GM19035 (cell line): ENCODE measurements at regions not wholly inside any gene's neighbourhood (a gene's known extent, or its start where the extent isn't known, plus 50 kb on each side); places are given as distances from the start of the nearest gene placed in this dataset.
"Not testable (repeated sequence)": the region's sequence is repeated elsewhere in the genome, so short reads cannot be mapped to it uniquely, and the experiment has no call there.

Experiments
- ATAC-seq: cut with Tn5 transposase; IDR thresholded peaks from one replicate; pipeline ENCODE4 v1.9.1; 2021; ENCODE audit not compliant: unreplicated experiment

DNA sequence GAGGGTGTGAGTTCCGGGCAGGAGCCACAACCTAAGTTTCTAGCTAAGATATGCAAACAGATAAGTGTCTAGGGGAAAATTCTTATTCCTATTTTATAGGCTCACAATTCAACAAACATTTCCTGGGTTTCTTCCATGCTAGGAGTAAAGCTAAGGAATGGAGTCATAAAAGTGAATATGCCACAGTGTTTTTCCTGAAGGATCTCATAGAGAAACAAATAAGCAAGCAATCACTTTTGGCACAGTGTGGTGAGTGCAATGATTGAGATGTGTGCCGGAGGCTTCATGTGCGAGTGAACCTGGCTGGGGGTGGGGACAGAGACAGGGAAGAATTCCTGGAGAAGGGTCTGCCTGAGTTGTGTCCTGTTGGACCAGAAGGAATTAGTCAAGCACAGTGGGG lies 147.4 kb downstream of the TENT5C start:
- ATAC-seq = no peak

DNA sequence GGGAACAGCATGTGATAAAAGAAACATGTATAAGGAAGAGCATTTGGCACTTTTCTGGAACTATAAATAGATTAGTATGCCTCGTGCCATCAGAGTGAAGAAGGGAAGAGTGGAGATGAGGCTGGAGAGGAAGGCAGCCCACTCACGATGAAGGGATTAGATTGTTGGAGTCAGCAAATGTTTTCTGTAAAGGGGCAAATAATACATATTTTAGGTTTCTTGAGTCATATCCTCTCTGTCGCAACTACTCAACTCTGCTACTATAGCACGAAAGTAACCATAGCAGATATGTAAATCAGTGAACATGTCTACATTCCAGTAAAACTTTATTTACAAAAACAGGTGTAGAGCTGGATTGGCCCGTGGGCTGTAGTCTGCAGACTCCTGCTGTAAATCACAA lies 147.8 kb downstream of the TENT5C start:
- ATAC-seq = no peak

DNA sequence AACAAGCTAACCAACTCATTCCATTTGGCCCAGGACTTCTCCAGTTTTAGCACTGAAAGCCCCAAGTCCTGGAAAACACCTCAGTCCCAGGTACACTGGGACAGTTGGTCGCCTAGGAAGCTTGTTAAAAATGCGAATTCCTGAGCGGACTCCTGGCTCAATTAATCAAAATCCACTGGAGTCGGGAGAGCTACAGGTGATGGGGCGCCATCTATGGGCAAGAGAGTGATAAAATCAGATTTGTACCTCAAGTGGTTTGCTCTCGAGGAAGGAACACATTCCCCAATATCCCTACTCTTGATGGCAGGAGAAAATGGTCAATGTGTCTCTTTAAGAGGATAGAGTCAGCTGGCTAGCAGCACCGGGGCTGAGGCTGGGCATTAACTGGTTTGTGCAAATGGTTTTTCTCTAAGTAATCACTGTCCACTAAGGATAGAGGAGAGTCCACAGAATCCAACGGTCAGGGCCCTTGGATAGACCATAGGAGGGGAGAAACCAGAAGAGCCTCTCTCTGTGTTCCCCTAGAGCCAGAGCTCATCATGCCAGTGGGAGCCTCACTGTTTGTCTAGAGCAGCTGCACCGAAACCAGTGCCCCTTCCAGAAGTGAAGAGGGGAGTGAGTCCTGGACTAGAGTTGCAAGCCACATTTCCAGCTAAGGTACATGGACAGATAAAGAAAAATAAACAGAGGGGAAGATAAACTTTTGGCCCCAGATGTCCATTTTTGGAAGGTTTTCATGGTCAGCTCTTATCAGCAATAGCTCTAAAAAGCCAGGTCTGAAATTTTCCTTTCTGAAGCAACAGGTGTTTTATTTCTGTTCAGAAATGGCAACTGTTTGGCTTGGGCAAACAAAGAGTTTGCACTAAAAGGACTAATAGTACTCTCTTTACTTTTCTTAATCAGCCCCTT lies 148.5 kb downstream of the TENT5C start:
- no peak for ATAC-seq

DNA sequence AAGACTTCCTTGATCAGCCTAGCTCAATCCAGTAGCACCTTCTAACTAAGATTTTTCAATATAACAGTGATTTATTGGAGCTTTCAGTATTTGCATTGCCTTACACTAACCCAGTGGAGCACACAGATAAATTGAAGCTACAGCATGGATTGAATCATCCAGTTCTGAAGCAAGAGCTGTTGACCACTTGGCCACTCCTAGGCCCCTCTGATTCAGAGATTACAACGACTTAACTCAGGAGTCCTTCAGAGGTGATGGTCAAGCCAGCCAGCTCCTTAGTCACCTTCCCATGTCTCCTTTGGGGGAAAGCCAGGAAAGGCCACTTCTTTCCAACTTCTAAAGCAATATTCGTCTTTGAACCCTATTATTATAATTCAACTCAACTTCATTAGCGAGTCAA lies 151.8 kb downstream of the TENT5C start:
- no peak for ATAC-seq

DNA sequence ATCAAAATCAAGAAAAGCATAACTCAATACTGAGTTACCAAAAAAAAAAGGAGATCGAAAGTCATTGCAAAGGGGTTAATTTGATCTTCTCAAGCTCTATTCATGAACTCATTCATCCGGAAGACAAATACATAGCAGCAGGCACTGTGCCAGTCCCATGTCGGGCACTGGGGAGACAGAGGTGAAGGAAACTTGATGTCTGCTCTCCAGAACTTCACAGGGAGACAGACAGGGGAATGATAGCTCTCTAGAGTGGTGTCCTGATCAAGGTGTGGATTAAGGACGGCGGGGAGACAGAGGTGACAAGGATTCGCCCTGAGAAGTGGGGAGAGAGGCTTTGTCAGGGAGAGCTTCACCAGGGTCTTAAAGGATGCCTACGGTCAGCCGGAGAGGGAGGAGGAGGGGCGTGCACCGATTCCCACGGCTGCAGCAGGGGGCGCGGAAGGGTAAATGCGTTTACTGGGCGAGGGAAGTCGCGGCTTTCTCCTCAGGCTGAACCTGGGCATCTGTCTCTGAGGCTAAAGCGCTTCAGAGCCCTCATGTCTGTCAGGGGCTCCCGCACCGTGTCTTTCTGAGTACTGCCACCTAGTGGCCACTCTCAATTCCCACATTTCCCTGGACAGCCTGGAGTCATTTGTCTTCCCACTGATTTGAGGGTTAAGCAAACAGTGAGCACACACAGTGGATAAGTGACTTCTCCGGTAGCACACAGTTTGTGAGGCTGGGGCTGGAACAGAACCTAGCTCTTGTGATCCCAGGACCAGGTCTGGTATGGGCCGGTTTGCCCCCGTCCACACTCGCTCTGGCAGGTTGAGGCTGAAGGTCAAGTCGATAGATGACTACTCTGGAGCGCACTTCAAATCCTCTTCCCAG lies 152.8 kb downstream of the TENT5C start:
- peak; percentile 70 for ATAC-seq

DNA sequence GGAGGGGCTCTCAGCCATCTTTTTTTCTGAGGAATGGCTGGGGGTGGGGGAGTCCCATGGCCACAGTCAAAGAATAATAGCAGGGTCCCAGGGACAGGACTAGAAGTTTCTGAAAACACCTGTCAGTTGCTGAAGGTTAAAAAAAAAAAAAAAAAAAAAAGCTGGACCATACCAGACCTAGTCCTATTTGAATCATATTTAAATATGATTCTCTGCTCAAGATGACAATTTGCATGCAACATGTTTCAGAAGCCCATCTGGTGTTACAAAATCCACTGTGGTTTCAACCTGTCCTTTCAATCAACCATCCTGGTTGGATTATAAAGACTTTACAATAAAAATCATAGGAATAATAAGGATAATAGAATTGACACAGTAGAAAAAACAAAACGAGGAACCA lies 153.7 kb downstream of the TENT5C start:
- no peak for ATAC-seq

DNA sequence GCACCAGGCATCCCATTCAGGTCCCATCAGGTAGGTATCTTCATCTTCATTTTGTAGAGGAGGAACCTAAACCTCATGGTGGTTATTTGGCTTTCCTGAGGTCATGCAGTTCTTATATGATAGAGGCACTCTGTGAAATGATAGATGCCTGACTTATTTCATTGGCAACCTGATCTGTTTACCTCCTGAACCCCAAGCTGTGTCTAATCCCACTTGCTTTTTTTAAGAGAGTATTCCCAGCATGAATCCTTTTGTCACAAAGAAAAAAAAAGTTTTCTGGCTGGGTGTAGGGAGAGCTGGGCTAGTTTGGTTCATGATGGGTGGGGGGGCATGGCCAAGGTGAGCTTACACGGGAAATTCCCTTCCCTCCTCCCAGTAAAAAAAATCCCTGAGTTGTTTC lies 154.2 kb downstream of the TENT5C start:
- ATAC-seq = no peak

DNA sequence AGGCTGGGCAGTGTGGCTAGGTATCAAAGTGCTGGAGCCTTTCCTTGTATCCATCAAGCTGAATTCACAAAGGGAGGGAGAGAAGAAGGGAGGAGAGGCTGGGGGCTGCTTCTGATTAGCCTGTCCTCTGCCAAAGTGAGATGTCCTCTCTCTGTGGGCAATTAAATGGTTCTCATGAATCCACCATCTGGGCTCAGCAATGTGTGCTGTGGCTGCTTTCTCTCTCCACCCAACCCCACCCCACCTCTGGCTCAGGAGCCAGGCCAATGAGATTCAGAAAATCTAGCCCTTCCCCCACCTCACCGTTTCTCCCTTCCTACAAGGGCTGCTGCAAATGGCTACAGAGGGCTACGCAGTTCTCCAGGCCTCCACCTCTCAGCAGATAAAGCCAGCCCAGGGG lies 154.6 kb downstream of the TENT5C start:
- no peak for ATAC-seq

DNA sequence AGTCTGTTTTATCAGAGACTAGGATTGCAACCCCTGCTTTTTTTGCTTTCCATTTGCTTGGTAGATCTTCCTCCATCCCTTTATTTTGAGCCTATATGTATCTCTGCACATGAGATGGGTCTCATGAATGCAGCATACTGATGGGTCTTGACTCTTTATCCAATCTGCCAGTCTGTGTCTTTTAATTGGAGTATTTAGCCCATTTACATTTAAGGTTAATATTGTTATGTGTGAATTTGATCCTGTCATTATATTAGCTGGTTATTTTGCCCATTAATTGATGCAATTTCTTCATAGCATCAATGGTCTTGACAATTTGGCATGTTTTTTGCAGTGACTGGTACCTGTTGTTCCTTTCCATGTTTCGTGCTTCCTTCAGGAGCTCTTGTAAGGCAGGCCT lies 161.7 kb downstream of the GDAP2 start:
- not testable (repeated sequence) for ATAC-seq

DNA sequence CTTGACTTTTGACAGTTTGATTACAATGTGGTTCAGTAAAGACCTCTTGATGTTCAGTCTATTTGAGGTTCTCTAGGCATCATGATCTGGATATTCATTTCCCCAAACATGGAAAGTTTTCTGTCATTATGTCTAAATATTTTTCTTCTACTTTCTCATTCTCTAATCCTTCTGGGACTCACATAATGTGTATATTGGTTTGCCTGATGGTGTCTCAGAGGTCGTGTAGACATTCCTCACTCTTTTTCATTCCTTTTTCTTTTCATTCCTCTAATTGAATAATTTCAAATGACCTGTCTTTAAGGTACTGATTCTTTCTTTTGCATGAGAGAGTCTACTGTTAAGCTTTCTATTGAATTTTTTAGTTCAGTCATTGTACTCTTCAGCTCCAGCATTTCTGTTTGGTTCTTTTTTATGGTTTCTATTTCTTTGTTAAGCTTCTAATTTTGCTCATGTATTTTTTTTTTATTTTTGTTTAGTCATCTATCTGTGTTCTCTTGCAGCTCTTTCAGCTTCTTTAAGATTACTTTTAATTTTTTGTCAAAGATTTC lies 158.4 kb downstream of the GDAP2 start:
- no peak for ATAC-seq

DNA sequence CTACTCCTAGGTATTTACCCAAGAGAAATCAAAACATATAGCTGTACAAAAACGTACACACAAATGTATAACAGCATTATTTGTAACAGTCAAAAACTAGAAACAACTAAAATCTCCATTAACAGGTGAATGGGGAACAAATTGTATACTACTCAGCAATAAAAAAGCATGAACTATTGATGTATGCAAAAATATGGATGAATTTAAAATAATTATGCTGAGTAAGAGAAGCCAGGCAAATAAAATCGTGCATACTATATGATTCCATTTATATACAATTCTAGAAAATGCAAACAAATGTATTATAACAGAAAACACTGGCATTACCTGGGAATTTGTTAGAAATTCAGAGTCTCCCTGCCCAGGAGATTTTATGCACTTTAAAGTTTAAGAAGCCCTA lies 150.1 kb downstream of the GDAP2 start:
- ATAC-seq = no peak

DNA sequence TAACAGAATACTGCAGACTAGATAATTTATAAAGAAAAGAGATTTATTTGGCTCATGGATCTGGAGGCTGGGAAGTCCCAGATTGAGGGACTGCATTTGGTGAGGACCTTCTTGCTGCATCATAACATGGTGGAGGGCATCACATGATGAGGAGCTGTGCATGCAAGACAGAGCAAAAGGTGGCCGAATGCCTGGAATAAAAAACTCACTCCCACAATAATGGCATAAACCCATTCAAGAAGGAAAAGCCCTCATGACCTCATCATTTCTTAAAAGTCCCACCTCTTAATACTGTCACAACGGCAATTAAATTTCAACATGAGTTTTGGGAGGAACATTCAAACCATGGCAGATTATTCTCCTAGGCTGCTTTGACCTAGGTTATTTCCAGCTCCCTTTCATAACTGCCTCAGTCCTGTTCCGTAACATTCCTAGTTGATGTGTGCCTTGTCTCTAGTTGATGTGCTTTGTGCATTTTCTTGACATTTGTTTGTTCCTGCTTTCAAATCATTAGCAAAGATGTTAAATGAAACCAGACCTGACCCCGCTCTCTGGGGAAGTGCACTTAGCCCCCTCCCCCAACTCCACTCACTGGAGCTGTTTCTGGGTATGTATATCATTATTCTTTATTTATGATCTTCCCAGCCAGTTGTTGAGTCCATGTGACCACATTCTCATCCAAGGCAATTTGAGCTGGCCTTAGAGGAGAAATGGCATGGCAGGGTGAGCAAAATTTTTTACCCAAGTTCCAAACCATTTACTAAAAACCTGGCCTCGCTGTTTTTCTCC lies 148.5 kb downstream of the GDAP2 start:
- ATAC-seq = no peak

DNA sequence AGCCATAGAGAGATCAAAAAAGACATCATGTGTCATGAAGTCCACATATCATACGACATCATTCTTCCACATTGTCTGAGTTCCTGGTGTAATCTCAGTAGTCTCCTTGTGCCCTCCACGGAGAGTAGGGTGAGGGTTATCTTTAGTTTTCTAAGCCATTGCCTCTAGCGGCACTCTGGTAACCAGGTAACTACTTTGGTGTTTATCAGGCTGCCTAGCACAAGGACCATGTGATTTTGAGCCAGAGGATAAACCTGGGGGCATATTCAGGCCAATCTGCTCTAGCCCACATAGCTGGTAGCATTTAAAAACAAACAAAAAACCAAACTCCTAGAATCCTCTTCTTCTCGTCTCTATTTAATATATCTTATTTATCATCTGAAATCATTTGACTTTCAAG lies 147.4 kb downstream of the GDAP2 start:
- no peak for ATAC-seq

DNA sequence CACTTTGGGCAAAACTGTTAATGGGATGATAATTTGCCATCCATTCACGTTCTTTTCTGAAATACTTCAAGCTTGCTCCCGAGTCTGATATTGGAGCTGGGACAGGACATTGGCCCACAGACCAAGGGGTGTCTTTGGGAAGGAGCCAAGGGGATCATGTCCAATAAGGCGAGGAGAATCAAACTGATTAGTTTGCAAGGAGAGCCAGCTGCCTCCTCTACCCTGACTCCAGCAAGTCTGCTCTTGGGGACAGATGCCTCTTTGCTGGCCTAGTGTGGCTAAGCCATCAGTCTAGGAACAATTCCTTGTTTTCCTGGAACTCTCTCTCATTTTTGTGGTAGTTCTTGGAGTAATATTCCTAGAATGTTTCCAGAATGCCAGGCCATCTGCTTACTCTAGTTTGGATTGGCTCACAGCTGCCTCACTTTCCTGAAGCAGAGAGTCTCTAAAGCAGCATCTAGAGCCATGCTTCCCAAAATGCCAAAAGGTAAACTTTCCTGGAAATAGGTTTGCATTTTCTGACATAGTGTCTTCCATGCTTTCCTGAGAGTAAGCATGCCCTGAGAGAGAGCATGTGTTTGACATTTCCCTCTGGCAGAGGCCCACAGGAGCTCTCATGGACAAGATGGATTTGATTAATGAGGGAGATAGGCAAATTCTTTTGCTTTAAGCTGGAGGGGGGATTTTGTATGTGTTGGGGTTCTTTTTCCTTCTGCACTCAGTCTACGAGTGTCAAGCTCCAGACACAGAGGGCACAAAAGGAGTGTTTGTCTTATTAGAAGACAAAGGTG lies 145.6 kb downstream of the GDAP2 start:
- ATAC-seq = no peak

DNA sequence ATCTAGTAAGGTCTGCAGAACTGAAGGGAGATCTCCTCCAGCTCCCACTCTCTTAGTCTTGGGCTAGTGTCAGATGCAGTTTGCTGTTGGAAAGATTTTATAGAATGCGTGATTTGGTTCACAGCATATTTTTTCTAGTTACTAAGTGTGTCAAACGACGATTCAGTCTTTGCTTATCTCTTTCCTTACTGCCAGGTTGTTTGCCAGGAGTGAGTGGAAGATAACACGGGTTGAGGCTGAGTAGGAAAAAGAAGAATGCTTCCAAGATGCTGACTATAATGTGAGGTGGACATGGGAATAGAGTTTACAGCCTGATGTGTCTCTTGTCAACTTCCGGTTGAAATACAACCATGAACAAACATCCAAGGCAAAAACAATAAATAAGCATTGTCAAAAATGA lies 141.4 kb downstream of the GDAP2 start:
- no peak for ATAC-seq

DNA sequence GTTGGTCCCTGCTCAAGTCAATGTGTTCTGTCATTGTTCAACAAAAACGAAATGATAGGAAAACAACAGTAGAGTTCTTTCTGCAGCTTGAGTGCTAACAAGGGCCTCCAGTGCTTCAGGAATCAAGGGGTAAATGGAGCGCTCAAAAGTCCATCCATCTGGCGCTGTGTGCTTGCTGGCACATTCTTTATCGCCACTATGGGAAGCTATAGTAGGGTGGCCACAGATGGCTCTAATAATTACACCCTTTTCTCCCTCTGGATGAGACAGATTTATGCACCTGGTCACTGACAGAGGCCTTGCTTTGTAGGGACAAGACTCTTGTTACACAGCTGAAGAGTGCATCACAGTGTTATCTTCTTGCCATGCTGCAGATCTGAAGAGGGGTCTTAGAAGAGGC lies 136.0 kb downstream of the GDAP2 start:
- no peak for ATAC-seq

DNA sequence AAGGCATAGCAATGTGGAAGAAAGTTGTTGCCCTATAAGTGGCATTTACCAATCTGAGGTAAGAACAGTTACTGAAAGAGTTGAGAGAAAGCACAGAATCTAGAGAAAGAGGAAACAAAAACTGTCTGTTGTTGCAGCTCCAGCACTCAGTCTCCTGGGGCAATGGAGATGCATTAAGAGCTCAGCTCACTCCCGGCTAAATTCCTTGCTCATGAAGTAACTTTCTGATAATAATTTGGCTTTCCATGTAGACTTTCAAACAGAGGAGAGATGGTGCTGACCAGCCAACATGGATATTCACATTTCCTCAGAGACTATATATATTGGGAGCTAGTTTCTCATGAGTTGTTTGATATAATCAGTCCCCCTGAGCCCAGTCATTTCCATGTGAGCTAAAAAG lies 135.3 kb downstream of the GDAP2 start:
- no peak for ATAC-seq

DNA sequence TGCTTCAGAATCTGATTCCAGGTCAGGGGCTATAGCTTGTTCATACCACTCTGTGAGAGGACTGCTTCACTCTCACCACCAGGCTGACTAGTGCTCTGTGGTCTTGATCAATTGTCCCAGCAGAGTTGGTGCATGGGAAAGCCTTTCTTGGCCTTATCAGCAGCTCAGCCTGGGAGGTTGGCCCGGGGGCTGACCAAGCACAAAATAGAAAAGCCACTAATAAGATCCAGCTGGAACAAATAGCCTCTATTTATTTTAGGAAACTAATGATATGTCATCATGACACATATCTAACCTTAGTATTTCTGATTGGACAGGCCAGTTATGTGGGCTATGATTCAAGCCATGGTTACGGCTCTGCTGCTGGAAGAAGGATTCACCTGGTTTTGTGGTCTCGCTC lies 134.2 kb downstream of the GDAP2 start:
- no peak for ATAC-seq

DNA sequence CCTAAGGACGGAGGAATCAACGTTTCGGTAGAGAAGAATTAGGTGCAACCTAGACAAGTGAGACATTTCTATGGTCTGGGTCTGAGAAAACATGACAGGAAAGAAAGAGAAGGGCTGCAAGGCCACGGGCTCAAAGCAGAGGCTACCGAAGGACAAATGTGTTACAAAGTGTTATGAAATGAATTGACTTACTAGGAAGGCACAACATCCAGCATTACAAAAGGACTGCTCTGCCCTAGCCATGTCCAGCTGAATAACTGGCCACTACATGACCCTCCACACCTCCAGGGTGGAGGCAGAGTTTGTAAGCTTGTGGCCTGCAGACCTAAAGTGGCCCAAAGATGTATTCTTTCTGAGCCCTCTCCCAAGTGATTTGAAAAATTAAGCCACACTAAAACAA lies 133.6 kb downstream of the GDAP2 start:
- no peak for ATAC-seq

DNA sequence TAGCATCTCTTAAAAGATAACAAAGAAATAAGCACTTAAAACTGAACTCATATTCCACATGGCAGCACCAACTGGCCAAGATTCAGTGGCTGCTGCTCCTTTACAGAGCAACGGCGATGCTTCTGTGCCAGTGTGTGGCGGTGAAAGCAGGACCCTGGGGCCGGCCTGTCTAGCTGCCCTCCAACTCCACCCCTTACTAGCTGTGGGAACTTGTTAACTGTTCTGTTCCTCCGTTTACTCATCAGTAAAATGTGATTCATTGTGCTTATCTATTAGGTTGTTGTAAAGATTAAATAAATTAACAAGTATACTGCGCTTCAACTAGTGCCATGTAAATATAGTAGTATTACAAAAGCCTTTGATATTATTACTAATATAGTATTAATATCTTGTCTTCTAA lies 133.2 kb downstream of the GDAP2 start:
- ATAC-seq = no peak
